HCT116 (cell line): ENCODE measurements at regions not wholly inside any gene's neighbourhood (a gene's known extent, or its start where the extent isn't known, plus 50 kb on each side); places are given as distances from the start of the nearest gene placed in this dataset.

Experiments used
- POLR2A ChIP-seq: IDR thresholded peaks from 2 replicates; pipeline ENCODE4 v1.7.0; 2011; ENCODE audit warnings: borderline replicate concordance; ENCODE audit not compliant: insufficient read depth, insufficient read length; ENCODE audit errors: extremely low read depth
- POLR2AphosphoS5 ChIP-seq: IDR thresholded peaks from 2 replicates; pipeline ENCODE4 v1.6.1; 2011; ENCODE audit warnings: mild to moderate bottlenecking, low read depth, low read length, moderate library complexity
- SRF ChIP-seq: IDR thresholded peaks from 2 replicates; pipeline ENCODE4 v1.6.1; 2012; ENCODE audit warnings: low read depth
- TF ChIP-seq, protein P1 (sequence below), 3 experiments: fragments of 200-600 bp in 1 of 3; sonication (generic) in 1 of 3; IDR thresholded peaks in 2 of 3; conservative IDR thresholded peaks in 1 of 3; 2 replicates each; pipeline ENCODE4 v1.5.1; 2012 to 2017; ENCODE audit warnings: low read depth in 2 of 3, low read length in 2 of 3, antibody characterized with exemption in 1 of 3, borderline replicate concordance in 1 of 3, control low read depth in 1 of 3, mild to moderate bottlenecking in 1 of 3, mixed read lengths in 1 of 3, mixed run types in 1 of 3, moderate library complexity in 1 of 3; ENCODE audit not compliant: insufficient read depth in 1 of 3
- TF ChIP-seq, protein P2 (sequence below): IDR thresholded peaks from 2 replicates; pipeline ENCODE4 v1.6.1; 2011; ENCODE audit warnings: mild to moderate bottlenecking, low read length, moderate library complexity; ENCODE audit not compliant: insufficient replicate concordance; ENCODE audit errors: extremely low read depth

DNA sequence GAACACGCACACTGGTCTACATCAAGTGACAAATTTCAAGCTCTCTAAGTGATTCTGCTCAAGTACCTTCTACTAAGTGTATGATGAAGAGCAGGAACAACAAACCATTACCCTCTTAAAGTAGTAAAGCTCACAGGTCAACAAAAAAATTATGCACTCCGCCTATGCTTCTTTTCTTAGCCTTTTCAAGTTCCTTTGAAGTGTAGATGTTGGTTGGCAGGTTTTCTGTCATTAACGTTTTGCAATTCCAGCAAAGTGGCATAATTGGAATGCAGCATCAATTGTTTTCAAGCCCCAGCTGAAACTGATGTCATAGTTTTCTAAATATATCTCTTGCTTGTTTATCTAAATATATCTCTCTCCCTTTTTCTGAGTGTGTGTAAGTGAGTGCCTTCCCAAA, 396.9 kb upstream of the EYS start:
- TF ChIP-seq, protein P1, sequence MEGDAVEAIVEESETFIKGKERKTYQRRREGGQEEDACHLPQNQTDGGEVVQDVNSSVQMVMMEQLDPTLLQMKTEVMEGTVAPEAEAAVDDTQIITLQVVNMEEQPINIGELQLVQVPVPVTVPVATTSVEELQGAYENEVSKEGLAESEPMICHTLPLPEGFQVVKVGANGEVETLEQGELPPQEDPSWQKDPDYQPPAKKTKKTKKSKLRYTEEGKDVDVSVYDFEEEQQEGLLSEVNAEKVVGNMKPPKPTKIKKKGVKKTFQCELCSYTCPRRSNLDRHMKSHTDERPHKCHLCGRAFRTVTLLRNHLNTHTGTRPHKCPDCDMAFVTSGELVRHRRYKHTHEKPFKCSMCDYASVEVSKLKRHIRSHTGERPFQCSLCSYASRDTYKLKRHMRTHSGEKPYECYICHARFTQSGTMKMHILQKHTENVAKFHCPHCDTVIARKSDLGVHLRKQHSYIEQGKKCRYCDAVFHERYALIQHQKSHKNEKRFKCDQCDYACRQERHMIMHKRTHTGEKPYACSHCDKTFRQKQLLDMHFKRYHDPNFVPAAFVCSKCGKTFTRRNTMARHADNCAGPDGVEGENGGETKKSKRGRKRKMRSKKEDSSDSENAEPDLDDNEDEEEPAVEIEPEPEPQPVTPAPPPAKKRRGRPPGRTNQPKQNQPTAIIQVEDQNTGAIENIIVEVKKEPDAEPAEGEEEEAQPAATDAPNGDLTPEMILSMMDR (IDR thresholded peaks at IDR 0.05 in 2 of 3, conservative IDR thresholded peaks at IDR 0.05 in 1 of 3; ENCODE audit: borderline replicate concordance in 1 of 3, insufficient read depth in 1 of 3, low read depth in 2 of 3, low read length in 2 of 3) = no peak
- TF ChIP-seq POLR2AphosphoS5 (no peak), POLR2A (no peak), SRF (no peak)
- TF ChIP-seq, protein P2, sequence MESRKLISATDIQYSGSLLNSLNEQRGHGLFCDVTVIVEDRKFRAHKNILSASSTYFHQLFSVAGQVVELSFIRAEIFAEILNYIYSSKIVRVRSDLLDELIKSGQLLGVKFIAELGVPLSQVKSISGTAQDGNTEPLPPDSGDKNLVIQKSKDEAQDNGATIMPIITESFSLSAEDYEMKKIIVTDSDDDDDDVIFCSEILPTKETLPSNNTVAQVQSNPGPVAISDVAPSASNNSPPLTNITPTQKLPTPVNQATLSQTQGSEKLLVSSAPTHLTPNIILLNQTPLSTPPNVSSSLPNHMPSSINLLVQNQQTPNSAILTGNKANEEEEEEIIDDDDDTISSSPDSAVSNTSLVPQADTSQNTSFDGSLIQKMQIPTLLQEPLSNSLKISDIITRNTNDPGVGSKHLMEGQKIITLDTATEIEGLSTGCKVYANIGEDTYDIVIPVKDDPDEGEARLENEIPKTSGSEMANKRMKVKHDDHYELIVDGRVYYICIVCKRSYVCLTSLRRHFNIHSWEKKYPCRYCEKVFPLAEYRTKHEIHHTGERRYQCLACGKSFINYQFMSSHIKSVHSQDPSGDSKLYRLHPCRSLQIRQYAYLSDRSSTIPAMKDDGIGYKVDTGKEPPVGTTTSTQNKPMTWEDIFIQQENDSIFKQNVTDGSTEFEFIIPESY = no peak
